Skeletal muscle satellite cell (primary cell): ENCODE measurements at regions not wholly inside any gene's neighbourhood (a gene's known extent, or its start where the extent isn't known, plus 50 kb on each side); places are given as distances from the start of the nearest gene placed in this dataset.

ENCODE experiments used
- H3K27me3 ChIP-seq: 2 replicates; pipeline ENCODE4 v1.7.0; 2013; ENCODE audit warnings: low read length; ENCODE audit not compliant: control insufficient read depth, insufficient read depth
- H3K36me3 ChIP-seq: 2 replicates; pipeline ENCODE4 v1.7.0; 2013; ENCODE audit warnings: mild to moderate bottlenecking, control low read depth, low read length; ENCODE audit not compliant: insufficient read depth
- H3K4me1 ChIP-seq: 2 replicates; pipeline ENCODE4 v1.7.0; 2013; ENCODE audit warnings: low read length; ENCODE audit not compliant: control insufficient read depth, insufficient read depth
- H3K4me2 ChIP-seq: 2 replicates; pipeline ENCODE4 v1.7.0; 2013; ENCODE audit warnings: mild to moderate bottlenecking, low read length
- H3K4me3 ChIP-seq: 2 replicates; pipeline ENCODE4 v1.7.0; 2013; ENCODE audit warnings: low read length
- H3K9ac ChIP-seq: 2 replicates; pipeline ENCODE4 v1.7.0; 2013; ENCODE audit warnings: mild to moderate bottlenecking, low read depth, low read length, moderate library complexity
- H3K9me3 ChIP-seq: replicated peaks from 2 replicates; pipeline ENCODE4 v1.7.0; 2013; ENCODE audit warnings: mild to moderate bottlenecking, control low read depth, low read length

GRCh38 chr5:126228934-126229333 lies 194.3 kb upstream of the GRAMD2B start:
- Histone ChIP-seq H3K9me3 (no peaks in the 10 kb centered on the region), H3K27me3 (no peaks in the 10 kb centered on the region), H3K4me2 (no peak overlapping the region)

GRCh38 chr5:126233256-126233655 lies 190.0 kb upstream of the GRAMD2B start:
- no peaks in the 10 kb centered on the region for H3K36me3 ChIP-seq
- no peak overlapping the region for H3K4me3 ChIP-seq
- H3K9ac ChIP-seq: no peak overlapping the region
- no peaks in the 10 kb centered on the region for H3K4me1 ChIP-seq
- H3K4me2 ChIP-seq: no peak overlapping the region
- no peaks in the 10 kb centered on the region for H3K27me3 ChIP-seq
- H3K9me3 ChIP-seq: no peaks in the 10 kb centered on the region

More at GRCh38 chr5:126228934-126229333, 194.3 kb upstream of the GRAMD2B start:
- no peak overlapping the region for H3K4me3 ChIP-seq
- no peaks in the 10 kb centered on the region for H3K36me3 ChIP-seq
- H3K9ac ChIP-seq: no peak overlapping the region
- no peaks in the 10 kb centered on the region for H3K4me1 ChIP-seq

- Histone ChIP-seq H3K4me2 (peak overlapping the region; percentile 29), H3K4me1 (no peaks in the 10 kb centered on the region), H3K36me3 (no peaks in the 10 kb centered on the region), H3K4me3 (no peak overlapping the region), H3K9me3 (no peaks in the 10 kb centered on the region), H3K27me3 (no peaks in the 10 kb centered on the region), H3K9ac (no peak overlapping the region)
Observed at GRCh38 chr5:126234563-126235195, 188.5 kb upstream of the GRAMD2B start.

- no peaks in the 10 kb centered on the region for H3K4me1 ChIP-seq
- H3K9ac ChIP-seq: no peak overlapping the region
- no peaks in the 10 kb centered on the region for H3K27me3 ChIP-seq
- H3K4me2 ChIP-seq: no peak overlapping the region
- no peaks in the 10 kb centered on the region for H3K36me3 ChIP-seq
- H3K9me3 ChIP-seq: no peaks in the 10 kb centered on the region
- no peak overlapping the region for H3K4me3 ChIP-seq
Observed at GRCh38 chr5:126235628-126236027, 187.6 kb upstream of the GRAMD2B start.

- Histone ChIP-seq H3K9me3 (no peaks in the 10 kb centered on the region), H3K27me3 (no peaks in the 10 kb centered on the region), H3K4me1 (no peaks in the 10 kb centered on the region), H3K4me3 (no peak overlapping the region), H3K4me2 (no peak overlapping the region), H3K9ac (no peak overlapping the region), H3K36me3 (no peaks in the 10 kb centered on the region)
Observed at GRCh38 chr5:126236994-126237393, 186.2 kb upstream of the GRAMD2B start.

GRCh38 chr5:126248611-126249010 lies 174.6 kb upstream of the GRAMD2B start:
- Histone ChIP-seq H3K27me3 (no peaks in the 10 kb centered on the region), H3K4me3 (no peak overlapping the region), H3K4me1 (no peaks in the 10 kb centered on the region), H3K36me3 (no peaks in the 10 kb centered on the region), H3K9me3 (no peaks in the 10 kb centered on the region), H3K9ac (no peak overlapping the region), H3K4me2 (no peak overlapping the region)

- Histone ChIP-seq H3K9me3 (no peaks in the 10 kb centered on the region), H3K9ac (no peak overlapping the region), H3K27me3 (no peaks in the 10 kb centered on the region), H3K36me3 (no peaks in the 10 kb centered on the region), H3K4me1 (no peaks in the 10 kb centered on the region), H3K4me2 (no peak overlapping the region), H3K4me3 (no peak overlapping the region)
Observed at GRCh38 chr5:126251024-126251423, 172.2 kb upstream of the GRAMD2B start.

GRCh38 chr5:126253406-126253805 lies 169.8 kb upstream of the GRAMD2B start:
- Histone ChIP-seq H3K4me2 (no peak overlapping the region), H3K9me3 (no peaks in the 10 kb centered on the region), H3K36me3 (no peaks in the 10 kb centered on the region), H3K27me3 (no peaks in the 10 kb centered on the region), H3K4me3 (no peak overlapping the region), H3K4me1 (no peaks in the 10 kb centered on the region), H3K9ac (no peak overlapping the region)

GRCh38 chr5:126263591-126264184 lies 159.5 kb upstream of the GRAMD2B start:
- no peak overlapping the region for H3K4me2 ChIP-seq
- no peaks in the 10 kb centered on the region for H3K9me3 ChIP-seq
- no peak overlapping the region for H3K9ac ChIP-seq
- H3K27me3 ChIP-seq: no peaks in the 10 kb centered on the region
- H3K4me3 ChIP-seq: no peak overlapping the region
- H3K36me3 ChIP-seq: no peaks in the 10 kb centered on the region
- H3K4me1 ChIP-seq: no peaks in the 10 kb centered on the region

GRCh38 chr5:126265917-126266316 lies 157.3 kb upstream of the GRAMD2B start:
- H3K27me3 ChIP-seq: no peaks in the 10 kb centered on the region
- H3K36me3 ChIP-seq: no peaks in the 10 kb centered on the region
- H3K4me3 ChIP-seq: no peak overlapping the region
- H3K4me2 ChIP-seq: no peak overlapping the region
- no peaks in the 10 kb centered on the region for H3K4me1 ChIP-seq
- H3K9me3 ChIP-seq: no peaks in the 10 kb centered on the region
- no peak overlapping the region for H3K9ac ChIP-seq

- Histone ChIP-seq H3K27me3 (no peaks in the 10 kb centered on the region), H3K9me3 (no peaks in the 10 kb centered on the region), H3K4me1 (no peaks in the 10 kb centered on the region), H3K36me3 (no peaks in the 10 kb centered on the region), H3K4me2 (no peak overlapping the region), H3K9ac (no peak overlapping the region), H3K4me3 (no peak overlapping the region)
Observed at GRCh38 chr5:126267438-126267837, 155.8 kb upstream of the GRAMD2B start.

- Histone ChIP-seq H3K4me1 (no peaks in the 10 kb centered on the region), H3K4me2 (no peak overlapping the region), H3K9me3 (no peaks in the 10 kb centered on the region), H3K27me3 (no peaks in the 10 kb centered on the region), H3K4me3 (no peak overlapping the region), H3K36me3 (no peaks in the 10 kb centered on the region), H3K9ac (no peak overlapping the region)
Observed at GRCh38 chr5:126268697-126269315, 154.4 kb upstream of the GRAMD2B start.
